Neural cell (in vitro differentiated cells): ENCODE measurements at regions not wholly inside any gene's neighbourhood (a gene's known extent, or its start where the extent isn't known, plus 50 kb on each side); places are given as distances from the start of the nearest gene placed in this dataset.

Source experiments
- H2AFZ ChIP-seq: fragments of 200-600, 300-800 bp; sonication (generic), shearing (Covaris generic); 2 replicates; pipeline ENCODE4 v1.6.0; 2014; ENCODE audit warnings: low read depth, mild to moderate bottlenecking, antibody characterized with exemption, low read length, moderate library complexity
- H3F3A ChIP-seq: fragments of 200-600 bp; shearing (Covaris generic); 2 replicates; pipeline ENCODE4 v1.6.1; 2016; ENCODE audit warnings: mild to moderate bottlenecking, moderate library complexity, mixed read lengths, antibody characterized with exemption, low read length; ENCODE audit not compliant: insufficient read depth, poor library complexity, severe bottlenecking
- H3K27ac ChIP-seq: fragments of 200-600, 300-800 bp; sonication (generic), shearing (Covaris generic); 2 replicates; pipeline ENCODE4 v1.5.1; 2014; ENCODE audit warnings: mild to moderate bottlenecking, low read length, moderate library complexity
- H3K27me3 ChIP-seq: fragments of 300-800, 200-600 bp; sonication (generic), shearing (Covaris generic); 2 replicates; pipeline ENCODE4 v1.6.0; 2014; ENCODE audit warnings: mild to moderate bottlenecking, low read depth, low read length, moderate library complexity; ENCODE audit not compliant: insufficient read depth
- H3K36me3 ChIP-seq: fragments of 300-800, 200-600 bp; sonication (generic), shearing (Covaris generic); 2 replicates; pipeline ENCODE4 v1.5.1; 2014; ENCODE audit warnings: mild to moderate bottlenecking, antibody characterized with exemption, low read length, moderate library complexity; ENCODE audit not compliant: insufficient read depth
- H3K4me2 ChIP-seq: fragments of 300-800, 200-600 bp; sonication (generic), shearing (Covaris generic); 2 replicates; pipeline ENCODE4 v1.6.0; 2014; ENCODE audit warnings: mild to moderate bottlenecking, low read length
- H3K4me3 ChIP-seq: fragments of 300-800, 200-600 bp; sonication (generic), shearing (Covaris generic); 2 replicates; pipeline ENCODE4 v1.5.1; 2014; ENCODE audit warnings: mild to moderate bottlenecking, low read length, moderate library complexity
- H3K79me2 ChIP-seq: fragments of 200-600 bp; shearing (Covaris generic); replicated peaks from 2 replicates; pipeline ENCODE4 v1.6.0; 2014; ENCODE audit warnings: mild to moderate bottlenecking, low read length, moderate library complexity; ENCODE audit not compliant: insufficient read depth
- H3K9ac ChIP-seq: fragments of 300-800, 200-600 bp; sonication (generic), shearing (Covaris generic); 2 replicates; pipeline ENCODE4 v1.6.1; 2016; ENCODE audit warnings: mild to moderate bottlenecking, low read length, mixed read lengths
- H3K9me2 ChIP-seq: fragments of 200-600 bp; shearing (Covaris generic); 2 replicates; pipeline ENCODE4 v1.6.1; 2016; ENCODE audit warnings: mild to moderate bottlenecking, low read length, mixed read lengths; ENCODE audit not compliant: insufficient read depth
- H3K9me3 ChIP-seq: fragments of 200-600, 300-800 bp; sonication (generic), shearing (Covaris generic); 2 replicates; pipeline ENCODE4 v1.6.1; 2016; ENCODE audit warnings: mild to moderate bottlenecking, mixed run types, low read length, moderate library complexity, mixed read lengths
- H4K20me1 ChIP-seq: fragments of 200-600 bp; shearing (Covaris generic); 2 replicates; pipeline ENCODE4 v1.6.1; 2016; ENCODE audit warnings: mild to moderate bottlenecking, mixed run types; ENCODE audit not compliant: insufficient read depth
- EP300 ChIP-seq: fragments of 450-650 bp; conservative IDR thresholded peaks from 2 replicates; pipeline ENCODE4 v1.6.1; 2014; ENCODE audit warnings: antibody characterized with exemption, mild to moderate bottlenecking, moderate library complexity; ENCODE audit not compliant: poor library complexity, severe bottlenecking
- EZH2 ChIP-seq: fragments of 200-600, 300-800 bp; shearing (Covaris generic), sonication (generic); IDR thresholded peaks from 2 replicates; pipeline ENCODE4 v1.6.1; 2014; ENCODE audit warnings: antibody characterized with exemption, low read length, borderline replicate concordance, mild to moderate bottlenecking; ENCODE audit not compliant: insufficient read depth, poor library complexity, severe bottlenecking
- MXI1 ChIP-seq: fragments of 450-650 bp; conservative IDR thresholded peaks from 2 replicates; pipeline ENCODE4 v1.6.1; 2014; ENCODE audit warnings: antibody characterized with exemption, mild to moderate bottlenecking; ENCODE audit not compliant: poor library complexity, severe bottlenecking
- POLR2AphosphoS5 ChIP-seq: IDR thresholded peaks from 2 replicates; pipeline ENCODE4 v1.6.1; 2012
- RAD21 ChIP-seq: fragments of 450-650 bp; conservative IDR thresholded peaks from 2 replicates; pipeline ENCODE4 v1.6.1; 2014; ENCODE audit warnings: antibody characterized with exemption, mild to moderate bottlenecking, moderate library complexity
- SMC3 ChIP-seq: fragments of 450-650 bp; conservative IDR thresholded peaks from 2 replicates; pipeline ENCODE4 v1.6.1; 2014; ENCODE audit warnings: antibody characterized with exemption, mild to moderate bottlenecking, moderate library complexity; ENCODE audit not compliant: poor library complexity
- TAF1 ChIP-seq: IDR thresholded peaks from 2 replicates; pipeline ENCODE4 v1.6.1; 2012; ENCODE audit warnings: low read depth
- TF ChIP-seq, protein P1 (sequence below): fragments of 450-650 bp; IDR thresholded peaks from 2 replicates; pipeline ENCODE4 v1.5.1; 2014; ENCODE audit warnings: antibody characterized with exemption, mild to moderate bottlenecking, moderate library complexity; ENCODE audit not compliant: poor library complexity, severe bottlenecking
- TF ChIP-seq, protein P2 (sequence below): IDR thresholded peaks from 2 replicates; pipeline ENCODE4 v1.6.1; 2012; ENCODE audit warnings: borderline replicate concordance

DNA sequence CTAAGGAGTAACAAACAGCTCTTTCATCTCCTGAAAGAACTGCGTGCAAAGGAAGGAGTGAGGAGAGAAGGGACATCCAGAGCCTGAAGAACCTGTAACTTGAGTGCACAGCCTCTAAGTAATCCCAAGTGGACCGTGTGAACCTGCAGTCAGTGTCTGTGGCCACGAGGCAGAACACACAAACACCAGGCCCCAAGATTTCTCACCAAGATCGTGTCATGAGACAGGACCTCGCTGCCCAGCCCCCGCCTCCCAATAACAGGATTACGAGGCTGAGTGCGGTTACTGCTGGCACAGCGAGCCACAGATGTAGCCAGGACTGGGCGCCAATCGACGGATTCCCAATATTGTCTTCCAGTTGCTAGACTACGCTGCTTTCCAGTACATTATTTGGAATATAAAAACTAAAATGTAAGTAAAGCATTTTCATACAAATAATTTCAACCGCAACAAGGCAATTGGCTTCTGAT, 101.3 kb upstream of the SLC25A33 start:
- no peak overlapping the region for H3K27ac ChIP-seq
- no peak overlapping the region for H3K4me2 ChIP-seq
- no peaks in the 10 kb centered on the region for H3K27me3 ChIP-seq

DNA sequence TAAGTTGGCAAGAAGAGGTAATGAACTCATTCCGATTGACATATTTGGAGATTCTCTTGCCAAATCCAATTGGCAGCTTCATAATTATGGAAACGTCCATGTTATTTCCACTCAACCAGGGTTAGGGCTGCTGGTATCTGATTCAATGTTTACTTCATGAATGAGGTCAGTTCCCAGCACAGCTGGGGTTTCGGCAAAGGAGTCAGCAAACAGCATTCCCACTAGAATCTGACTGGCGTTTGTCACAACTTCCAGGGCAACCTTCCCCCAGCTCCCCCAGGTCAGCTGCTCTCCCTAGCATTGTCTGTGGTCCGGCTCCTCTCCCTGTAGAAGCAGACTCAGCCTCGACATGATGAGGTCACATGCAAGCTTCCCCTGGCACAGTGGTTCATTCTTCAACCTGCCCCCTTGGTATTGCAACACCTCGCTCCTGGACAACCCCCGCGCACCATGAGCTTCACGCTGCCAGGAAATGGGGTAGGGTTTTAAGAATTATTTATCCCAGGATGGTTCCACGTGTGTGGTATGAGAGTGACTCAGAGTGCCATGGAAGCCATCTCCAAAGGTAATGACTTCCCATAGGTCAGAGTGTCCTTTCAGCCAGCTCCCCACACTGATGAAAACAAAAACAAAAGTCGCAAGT, 100.7 kb upstream of the SLC25A33 start:
- Histone ChIP-seq H3K4me3 (no peak overlapping the region), H3K9me3 (no peaks in the 10 kb centered on the region), H3K27ac (no peak overlapping the region), H3K9ac (no peak overlapping the region), H3K79me2 (no peaks in the 10 kb centered on the region), H3K27me3 (no peaks in the 10 kb centered on the region), H3K36me3 (no peaks in the 10 kb centered on the region), H4K20me1 (no peaks in the 10 kb centered on the region), H3F3A (no peaks in the 10 kb centered on the region), H2AFZ (no peak overlapping the region), H3K4me2 (no peak overlapping the region), H3K9me2 (no peaks in the 10 kb centered on the region)
- TF ChIP-seq RAD21 (no peak), EZH2 (no peak)

More for the DNA sequence above, 101.3 kb upstream of the SLC25A33 start:
- no peaks in the 10 kb centered on the region for H4K20me1 ChIP-seq
- no peaks in the 10 kb centered on the region for H3K79me2 ChIP-seq
- H3K9me3 ChIP-seq = no peaks in the 10 kb centered on the region
- H3F3A ChIP-seq = no peaks in the 10 kb centered on the region
- no peak overlapping the region for H2AFZ ChIP-seq
- TF ChIP-seq MXI1 = no peak
- TF ChIP-seq, protein P1, sequence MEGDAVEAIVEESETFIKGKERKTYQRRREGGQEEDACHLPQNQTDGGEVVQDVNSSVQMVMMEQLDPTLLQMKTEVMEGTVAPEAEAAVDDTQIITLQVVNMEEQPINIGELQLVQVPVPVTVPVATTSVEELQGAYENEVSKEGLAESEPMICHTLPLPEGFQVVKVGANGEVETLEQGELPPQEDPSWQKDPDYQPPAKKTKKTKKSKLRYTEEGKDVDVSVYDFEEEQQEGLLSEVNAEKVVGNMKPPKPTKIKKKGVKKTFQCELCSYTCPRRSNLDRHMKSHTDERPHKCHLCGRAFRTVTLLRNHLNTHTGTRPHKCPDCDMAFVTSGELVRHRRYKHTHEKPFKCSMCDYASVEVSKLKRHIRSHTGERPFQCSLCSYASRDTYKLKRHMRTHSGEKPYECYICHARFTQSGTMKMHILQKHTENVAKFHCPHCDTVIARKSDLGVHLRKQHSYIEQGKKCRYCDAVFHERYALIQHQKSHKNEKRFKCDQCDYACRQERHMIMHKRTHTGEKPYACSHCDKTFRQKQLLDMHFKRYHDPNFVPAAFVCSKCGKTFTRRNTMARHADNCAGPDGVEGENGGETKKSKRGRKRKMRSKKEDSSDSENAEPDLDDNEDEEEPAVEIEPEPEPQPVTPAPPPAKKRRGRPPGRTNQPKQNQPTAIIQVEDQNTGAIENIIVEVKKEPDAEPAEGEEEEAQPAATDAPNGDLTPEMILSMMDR = no peak
- no peak for TF ChIP-seq RAD21
- no peak for TF ChIP-seq EZH2
- no peak for TF ChIP-seq TAF1
- TF ChIP-seq, protein P2, sequence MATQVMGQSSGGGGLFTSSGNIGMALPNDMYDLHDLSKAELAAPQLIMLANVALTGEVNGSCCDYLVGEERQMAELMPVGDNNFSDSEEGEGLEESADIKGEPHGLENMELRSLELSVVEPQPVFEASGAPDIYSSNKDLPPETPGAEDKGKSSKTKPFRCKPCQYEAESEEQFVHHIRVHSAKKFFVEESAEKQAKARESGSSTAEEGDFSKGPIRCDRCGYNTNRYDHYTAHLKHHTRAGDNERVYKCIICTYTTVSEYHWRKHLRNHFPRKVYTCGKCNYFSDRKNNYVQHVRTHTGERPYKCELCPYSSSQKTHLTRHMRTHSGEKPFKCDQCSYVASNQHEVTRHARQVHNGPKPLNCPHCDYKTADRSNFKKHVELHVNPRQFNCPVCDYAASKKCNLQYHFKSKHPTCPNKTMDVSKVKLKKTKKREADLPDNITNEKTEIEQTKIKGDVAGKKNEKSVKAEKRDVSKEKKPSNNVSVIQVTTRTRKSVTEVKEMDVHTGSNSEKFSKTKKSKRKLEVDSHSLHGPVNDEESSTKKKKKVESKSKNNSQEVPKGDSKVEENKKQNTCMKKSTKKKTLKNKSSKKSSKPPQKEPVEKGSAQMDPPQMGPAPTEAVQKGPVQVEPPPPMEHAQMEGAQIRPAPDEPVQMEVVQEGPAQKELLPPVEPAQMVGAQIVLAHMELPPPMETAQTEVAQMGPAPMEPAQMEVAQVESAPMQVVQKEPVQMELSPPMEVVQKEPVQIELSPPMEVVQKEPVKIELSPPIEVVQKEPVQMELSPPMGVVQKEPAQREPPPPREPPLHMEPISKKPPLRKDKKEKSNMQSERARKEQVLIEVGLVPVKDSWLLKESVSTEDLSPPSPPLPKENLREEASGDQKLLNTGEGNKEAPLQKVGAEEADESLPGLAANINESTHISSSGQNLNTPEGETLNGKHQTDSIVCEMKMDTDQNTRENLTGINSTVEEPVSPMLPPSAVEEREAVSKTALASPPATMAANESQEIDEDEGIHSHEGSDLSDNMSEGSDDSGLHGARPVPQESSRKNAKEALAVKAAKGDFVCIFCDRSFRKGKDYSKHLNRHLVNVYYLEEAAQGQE = no peak
- no peak for TF ChIP-seq SMC3
- TF ChIP-seq EP300 = no peak
- no peak for TF ChIP-seq POLR2AphosphoS5
- H3K9me2 ChIP-seq = no peaks in the 10 kb centered on the region
- no peak overlapping the region for H3K9ac ChIP-seq
- no peaks in the 10 kb centered on the region for H3K36me3 ChIP-seq
- no peak overlapping the region for H3K4me3 ChIP-seq
